GM23338 (cell line): ENCODE measurements at regions not wholly inside any gene's neighbourhood (a gene's known extent, or its start where the extent isn't known, plus 50 kb on each side); places are given as distances from the start of the nearest gene placed in this dataset.

ENCODE experiments used
- ATAC-seq: fragments of 200-7000 bp; cut with Tn5 transposase; 3 replicates; pipeline ENCODE4 v1.9.1; 2020
- DNase-seq: peaks from one replicate; pipeline ENCODE4 v3.0.0-alpha.2; 2015; ENCODE audit warnings: low spot score
- H2AFZ ChIP-seq: fragments of 200-600 bp; sonication (generic); 2 replicates; pipeline ENCODE4 v1.8.0; 2016; ENCODE audit warnings: antibody characterized with exemption, mild to moderate bottlenecking, moderate library complexity
- H3F3A ChIP-seq: fragments of 200-600 bp; sonication (generic); replicated peaks from 2 replicates; pipeline ENCODE4 v1.8.0; 2017; ENCODE audit warnings: antibody characterized with exemption, mixed run types, low read depth
- H3K27ac ChIP-seq: fragments of 200-600 bp; sonication (generic); 2 replicates; pipeline ENCODE4 v1.6.1; 2016; ENCODE audit warnings: low read depth
- H3K27me3 ChIP-seq: fragments of 200-600 bp; sonication (generic); 2 replicates; pipeline ENCODE4 v1.8.0; 2016; ENCODE audit warnings: mild to moderate bottlenecking, mixed run types, moderate library complexity; ENCODE audit not compliant: insufficient read depth
- H3K36me3 ChIP-seq: fragments of 200-600 bp; sonication (generic); 2 replicates; pipeline ENCODE4 v1.8.0; 2016; ENCODE audit warnings: mild to moderate bottlenecking; ENCODE audit not compliant: insufficient read depth
- H3K4me1 ChIP-seq: fragments of 200-600 bp; sonication (generic); 2 replicates; pipeline ENCODE4 v1.8.0; 2016; ENCODE audit warnings: mild to moderate bottlenecking, moderate library complexity; ENCODE audit not compliant: insufficient read depth
- H3K4me2 ChIP-seq: fragments of 200-600 bp; sonication (generic); 2 replicates; pipeline ENCODE4 v1.7.1; 2017; ENCODE audit warnings: mixed run types
- H3K4me3 ChIP-seq: fragments of 200-600 bp; sonication (generic); 2 replicates; pipeline ENCODE4 v1.6.1; 2016; ENCODE audit warnings: mixed run types
- H3K79me2 ChIP-seq: fragments of 200-600 bp; sonication (generic); replicated peaks from 2 replicates; pipeline ENCODE4 v1.8.0; 2017; ENCODE audit warnings: mild to moderate bottlenecking; ENCODE audit not compliant: insufficient read depth
- H3K9me2 ChIP-seq: fragments of 200-600 bp; sonication (generic); 2 replicates; pipeline ENCODE4 v1.8.0; 2017; ENCODE audit not compliant: insufficient read depth
- H4K20me1 ChIP-seq: fragments of 200-600 bp; sonication (generic); replicated peaks from 2 replicates; pipeline ENCODE4 v1.8.0; 2017; ENCODE audit warnings: mild to moderate bottlenecking; ENCODE audit not compliant: insufficient read depth
- H3K27ac Mint-ChIP-seq: 2 replicates; pipeline ENCODE4 v1.8.0; 2020; ENCODE audit warnings: inconsistent platforms, mild to moderate bottlenecking, moderate library complexity, mixed read lengths
- H3K27me3 Mint-ChIP-seq: 3 replicates; pipeline ENCODE4 v1.8.0; 2022; ENCODE audit warnings: low read depth, mild to moderate bottlenecking, moderate library complexity, mixed read lengths, inconsistent platforms; ENCODE audit not compliant: insufficient read depth, poor library complexity
- H3K36me3 Mint-ChIP-seq: 3 replicates; pipeline ENCODE4 v1.8.0; 2021; ENCODE audit warnings: low read depth, mild to moderate bottlenecking, inconsistent platforms, moderate library complexity, mixed read lengths
- H3K4me1 Mint-ChIP-seq: 3 replicates; pipeline ENCODE4 v1.8.0; 2020; ENCODE audit warnings: mild to moderate bottlenecking, inconsistent platforms, mixed read lengths
- H3K4me3 Mint-ChIP-seq: 3 replicates; pipeline ENCODE4 v1.8.0; 2021; ENCODE audit warnings: moderate library complexity, mild to moderate bottlenecking, inconsistent platforms, mixed read lengths
- H3K9me3 Mint-ChIP-seq: 3 replicates; pipeline ENCODE4 v1.8.0; 2020; ENCODE audit warnings: moderate library complexity, mild to moderate bottlenecking, inconsistent platforms, mixed read lengths
- CREB1 ChIP-seq: fragments of 250-450 bp; sonication (Bioruptor Pico); IDR thresholded peaks from 2 replicates; pipeline ENCODE4 v1.5.0; 2020; ENCODE audit warnings: low read depth, mild to moderate bottlenecking, moderate library complexity
- EZH2 ChIP-seq: fragments of 200-600 bp; sonication (generic); IDR thresholded peaks from one replicate; pipeline ENCODE4 v1.8.0; 2017; ENCODE audit warnings: antibody characterized with exemption, mild to moderate bottlenecking, low read depth; ENCODE audit not compliant: unreplicated experiment
- EZH2phosphoT487 ChIP-seq: fragments of 200-600 bp; sonication (generic); IDR thresholded peaks from one replicate; pipeline ENCODE4 v1.8.1; 2018; ENCODE audit warnings: antibody characterized with exemption; ENCODE audit not compliant: unreplicated experiment
- JUNB ChIP-seq: IDR thresholded peaks from one replicate; pipeline ENCODE4 v1.6.1; 2016; ENCODE audit warnings: antibody characterized with exemption; ENCODE audit not compliant: unreplicated experiment
- NANOG ChIP-seq: IDR thresholded peaks from 2 replicates; pipeline ENCODE4 v1.6.1; 2016; ENCODE audit warnings: antibody characterized with exemption, borderline replicate concordance
- POLR2AphosphoS5 ChIP-seq: IDR thresholded peaks from 2 replicates; pipeline ENCODE4 v1.6.1; 2016; ENCODE audit warnings: antibody characterized with exemption, low read depth
- STAT1 ChIP-seq: IDR thresholded peaks from one replicate; pipeline ENCODE4 v1.6.1; 2016; ENCODE audit warnings: antibody characterized with exemption; ENCODE audit not compliant: unreplicated experiment
- ZNF114 ChIP-seq: fragments of 250-450 bp; sonication (Bioruptor Pico); IDR thresholded peaks from 2 replicates; pipeline ENCODE4 v1.5.0; 2020; ENCODE audit warnings: mild to moderate bottlenecking, moderate library complexity
- ZNF331 ChIP-seq: fragments of 250-450 bp; sonication (Bioruptor Pico); IDR thresholded peaks from 2 replicates; pipeline ENCODE4 v1.5.0; 2020; ENCODE audit warnings: low read depth, mild to moderate bottlenecking, moderate library complexity
- TF ChIP-seq, protein P1 (sequence below), 2 experiments: fragments of 200-600 bp in 1 of 2; sonication (generic) in 1 of 2; conservative IDR thresholded peaks; 2 replicates each; pipeline versions ENCODE4 v1.5.1 to v1.6.1; 2016 to 2017; ENCODE audit warnings: antibody characterized with exemption in 2 of 2, low read depth in 2 of 2, mild to moderate bottlenecking in 2 of 2, moderate library complexity in 1 of 2
- TF ChIP-seq, protein P2 (sequence below): IDR thresholded peaks from one replicate; pipeline ENCODE4 v1.6.1; 2018; ENCODE audit warnings: antibody characterized with exemption; ENCODE audit not compliant: unreplicated experiment
- TF ChIP-seq, protein P3 (sequence below): fragments of 250-450 bp; sonication (Bioruptor Pico); IDR thresholded peaks from 2 replicates; pipeline ENCODE4 v1.5.0; 2020; ENCODE audit warnings: mild to moderate bottlenecking, moderate library complexity

DNA sequence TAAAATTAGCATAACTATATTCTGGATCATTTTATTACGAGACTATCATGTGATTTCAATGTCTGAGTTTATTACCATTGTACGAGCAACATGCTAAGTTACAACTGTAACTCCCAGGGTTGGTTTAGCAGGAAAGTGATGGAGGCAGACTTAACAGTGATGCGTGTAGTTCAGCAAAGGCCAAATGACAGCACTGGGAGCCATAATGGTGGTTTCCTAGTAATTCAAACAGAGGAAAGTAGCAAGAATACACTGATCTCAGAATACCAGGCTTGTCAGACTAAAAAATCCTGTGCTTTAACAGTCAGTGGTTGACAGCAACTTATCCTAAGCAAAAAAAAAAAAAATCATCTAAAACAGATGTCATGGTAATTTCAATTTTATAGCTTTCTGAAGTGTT, 229.6 kb downstream of the KLF12 start (continued):
- TF ChIP-seq, protein P1, sequence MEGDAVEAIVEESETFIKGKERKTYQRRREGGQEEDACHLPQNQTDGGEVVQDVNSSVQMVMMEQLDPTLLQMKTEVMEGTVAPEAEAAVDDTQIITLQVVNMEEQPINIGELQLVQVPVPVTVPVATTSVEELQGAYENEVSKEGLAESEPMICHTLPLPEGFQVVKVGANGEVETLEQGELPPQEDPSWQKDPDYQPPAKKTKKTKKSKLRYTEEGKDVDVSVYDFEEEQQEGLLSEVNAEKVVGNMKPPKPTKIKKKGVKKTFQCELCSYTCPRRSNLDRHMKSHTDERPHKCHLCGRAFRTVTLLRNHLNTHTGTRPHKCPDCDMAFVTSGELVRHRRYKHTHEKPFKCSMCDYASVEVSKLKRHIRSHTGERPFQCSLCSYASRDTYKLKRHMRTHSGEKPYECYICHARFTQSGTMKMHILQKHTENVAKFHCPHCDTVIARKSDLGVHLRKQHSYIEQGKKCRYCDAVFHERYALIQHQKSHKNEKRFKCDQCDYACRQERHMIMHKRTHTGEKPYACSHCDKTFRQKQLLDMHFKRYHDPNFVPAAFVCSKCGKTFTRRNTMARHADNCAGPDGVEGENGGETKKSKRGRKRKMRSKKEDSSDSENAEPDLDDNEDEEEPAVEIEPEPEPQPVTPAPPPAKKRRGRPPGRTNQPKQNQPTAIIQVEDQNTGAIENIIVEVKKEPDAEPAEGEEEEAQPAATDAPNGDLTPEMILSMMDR (conservative IDR thresholded peaks at IDR 0.05; ENCODE audit: low read depth in 2 of 2): no peak
- TF ChIP-seq NANOG (no peak), EZH2 (no peak), CREB1 (CRISPR knock-in tag) (no peak)

DNA sequence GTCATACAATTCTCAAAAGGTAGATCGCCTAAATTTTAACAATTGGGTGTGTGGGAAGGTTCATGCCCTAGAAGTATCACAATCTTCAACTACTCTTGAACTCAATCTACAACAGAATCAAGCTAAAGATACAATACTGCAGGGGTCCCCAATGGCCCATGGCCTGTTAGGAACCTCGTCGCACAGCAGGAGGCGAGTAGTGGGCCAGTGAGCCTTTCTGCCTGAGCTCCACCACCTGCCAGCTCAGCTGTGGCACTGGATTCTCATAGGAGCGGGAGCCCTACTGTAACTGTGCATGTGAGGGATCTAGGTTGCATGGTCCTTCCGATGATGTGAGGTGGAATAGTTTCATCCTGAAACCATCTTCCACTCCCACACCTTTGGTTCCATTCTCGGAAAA, 230.6 kb downstream of the KLF12 start:
- H3K27ac ChIP-seq: no peak overlapping the region
- no peak overlapping the region for H3K4me2 ChIP-seq
- peaks cover 29% of the 10 kb centered on the region for H3K27me3 ChIP-seq
- Mint-ChIP-seq H3K36me3 (no peaks in the 10 kb centered on the region), H3K4me3 (no peak overlapping the region), H3K4me1 (peaks cover 9% of the 10 kb centered on the region; the same call in 2 of the 3 replicates), H3K27me3 (peaks cover 6% of the 10 kb centered on the region), H3K27ac (no peak overlapping the region), H3K9me3 (no peaks in the 10 kb centered on the region)
- no peaks in the 10 kb centered on the region for H3K4me1 ChIP-seq
- H4K20me1 ChIP-seq: peaks cover 4% of the 10 kb centered on the region; the same call in 1 of the 2 replicates
- peak; percentile 95 for ATAC-seq
- no peaks in the 10 kb centered on the region for H3K9me2 ChIP-seq
- H3F3A ChIP-seq: no peaks in the 10 kb centered on the region
- H3K36me3 ChIP-seq: no peaks in the 10 kb centered on the region
- H2AFZ ChIP-seq: no peak overlapping the region
- DNase-seq: peak; percentile 68
- H3K79me2 ChIP-seq: no peaks in the 10 kb centered on the region
- H3K4me3 ChIP-seq: no peak overlapping the region
- TF ChIP-seq JUNB (no peak), EZH2phosphoT487 (no peak), POLR2AphosphoS5 (no peak), ZNF331 (CRISPR knock-in tag) (no peak), CREB1 (CRISPR knock-in tag) (no peak), ZNF114 (CRISPR knock-in tag) (no peak), EZH2 (no peak), STAT1 (no peak)
- TF ChIP-seq, protein P1 (conservative IDR thresholded peaks at IDR 0.05; ENCODE audit: low read depth in 2 of 2): no peak
- TF ChIP-seq, protein P2, sequence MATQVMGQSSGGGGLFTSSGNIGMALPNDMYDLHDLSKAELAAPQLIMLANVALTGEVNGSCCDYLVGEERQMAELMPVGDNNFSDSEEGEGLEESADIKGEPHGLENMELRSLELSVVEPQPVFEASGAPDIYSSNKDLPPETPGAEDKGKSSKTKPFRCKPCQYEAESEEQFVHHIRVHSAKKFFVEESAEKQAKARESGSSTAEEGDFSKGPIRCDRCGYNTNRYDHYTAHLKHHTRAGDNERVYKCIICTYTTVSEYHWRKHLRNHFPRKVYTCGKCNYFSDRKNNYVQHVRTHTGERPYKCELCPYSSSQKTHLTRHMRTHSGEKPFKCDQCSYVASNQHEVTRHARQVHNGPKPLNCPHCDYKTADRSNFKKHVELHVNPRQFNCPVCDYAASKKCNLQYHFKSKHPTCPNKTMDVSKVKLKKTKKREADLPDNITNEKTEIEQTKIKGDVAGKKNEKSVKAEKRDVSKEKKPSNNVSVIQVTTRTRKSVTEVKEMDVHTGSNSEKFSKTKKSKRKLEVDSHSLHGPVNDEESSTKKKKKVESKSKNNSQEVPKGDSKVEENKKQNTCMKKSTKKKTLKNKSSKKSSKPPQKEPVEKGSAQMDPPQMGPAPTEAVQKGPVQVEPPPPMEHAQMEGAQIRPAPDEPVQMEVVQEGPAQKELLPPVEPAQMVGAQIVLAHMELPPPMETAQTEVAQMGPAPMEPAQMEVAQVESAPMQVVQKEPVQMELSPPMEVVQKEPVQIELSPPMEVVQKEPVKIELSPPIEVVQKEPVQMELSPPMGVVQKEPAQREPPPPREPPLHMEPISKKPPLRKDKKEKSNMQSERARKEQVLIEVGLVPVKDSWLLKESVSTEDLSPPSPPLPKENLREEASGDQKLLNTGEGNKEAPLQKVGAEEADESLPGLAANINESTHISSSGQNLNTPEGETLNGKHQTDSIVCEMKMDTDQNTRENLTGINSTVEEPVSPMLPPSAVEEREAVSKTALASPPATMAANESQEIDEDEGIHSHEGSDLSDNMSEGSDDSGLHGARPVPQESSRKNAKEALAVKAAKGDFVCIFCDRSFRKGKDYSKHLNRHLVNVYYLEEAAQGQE: no peak
- TF ChIP-seq, protein P3, sequence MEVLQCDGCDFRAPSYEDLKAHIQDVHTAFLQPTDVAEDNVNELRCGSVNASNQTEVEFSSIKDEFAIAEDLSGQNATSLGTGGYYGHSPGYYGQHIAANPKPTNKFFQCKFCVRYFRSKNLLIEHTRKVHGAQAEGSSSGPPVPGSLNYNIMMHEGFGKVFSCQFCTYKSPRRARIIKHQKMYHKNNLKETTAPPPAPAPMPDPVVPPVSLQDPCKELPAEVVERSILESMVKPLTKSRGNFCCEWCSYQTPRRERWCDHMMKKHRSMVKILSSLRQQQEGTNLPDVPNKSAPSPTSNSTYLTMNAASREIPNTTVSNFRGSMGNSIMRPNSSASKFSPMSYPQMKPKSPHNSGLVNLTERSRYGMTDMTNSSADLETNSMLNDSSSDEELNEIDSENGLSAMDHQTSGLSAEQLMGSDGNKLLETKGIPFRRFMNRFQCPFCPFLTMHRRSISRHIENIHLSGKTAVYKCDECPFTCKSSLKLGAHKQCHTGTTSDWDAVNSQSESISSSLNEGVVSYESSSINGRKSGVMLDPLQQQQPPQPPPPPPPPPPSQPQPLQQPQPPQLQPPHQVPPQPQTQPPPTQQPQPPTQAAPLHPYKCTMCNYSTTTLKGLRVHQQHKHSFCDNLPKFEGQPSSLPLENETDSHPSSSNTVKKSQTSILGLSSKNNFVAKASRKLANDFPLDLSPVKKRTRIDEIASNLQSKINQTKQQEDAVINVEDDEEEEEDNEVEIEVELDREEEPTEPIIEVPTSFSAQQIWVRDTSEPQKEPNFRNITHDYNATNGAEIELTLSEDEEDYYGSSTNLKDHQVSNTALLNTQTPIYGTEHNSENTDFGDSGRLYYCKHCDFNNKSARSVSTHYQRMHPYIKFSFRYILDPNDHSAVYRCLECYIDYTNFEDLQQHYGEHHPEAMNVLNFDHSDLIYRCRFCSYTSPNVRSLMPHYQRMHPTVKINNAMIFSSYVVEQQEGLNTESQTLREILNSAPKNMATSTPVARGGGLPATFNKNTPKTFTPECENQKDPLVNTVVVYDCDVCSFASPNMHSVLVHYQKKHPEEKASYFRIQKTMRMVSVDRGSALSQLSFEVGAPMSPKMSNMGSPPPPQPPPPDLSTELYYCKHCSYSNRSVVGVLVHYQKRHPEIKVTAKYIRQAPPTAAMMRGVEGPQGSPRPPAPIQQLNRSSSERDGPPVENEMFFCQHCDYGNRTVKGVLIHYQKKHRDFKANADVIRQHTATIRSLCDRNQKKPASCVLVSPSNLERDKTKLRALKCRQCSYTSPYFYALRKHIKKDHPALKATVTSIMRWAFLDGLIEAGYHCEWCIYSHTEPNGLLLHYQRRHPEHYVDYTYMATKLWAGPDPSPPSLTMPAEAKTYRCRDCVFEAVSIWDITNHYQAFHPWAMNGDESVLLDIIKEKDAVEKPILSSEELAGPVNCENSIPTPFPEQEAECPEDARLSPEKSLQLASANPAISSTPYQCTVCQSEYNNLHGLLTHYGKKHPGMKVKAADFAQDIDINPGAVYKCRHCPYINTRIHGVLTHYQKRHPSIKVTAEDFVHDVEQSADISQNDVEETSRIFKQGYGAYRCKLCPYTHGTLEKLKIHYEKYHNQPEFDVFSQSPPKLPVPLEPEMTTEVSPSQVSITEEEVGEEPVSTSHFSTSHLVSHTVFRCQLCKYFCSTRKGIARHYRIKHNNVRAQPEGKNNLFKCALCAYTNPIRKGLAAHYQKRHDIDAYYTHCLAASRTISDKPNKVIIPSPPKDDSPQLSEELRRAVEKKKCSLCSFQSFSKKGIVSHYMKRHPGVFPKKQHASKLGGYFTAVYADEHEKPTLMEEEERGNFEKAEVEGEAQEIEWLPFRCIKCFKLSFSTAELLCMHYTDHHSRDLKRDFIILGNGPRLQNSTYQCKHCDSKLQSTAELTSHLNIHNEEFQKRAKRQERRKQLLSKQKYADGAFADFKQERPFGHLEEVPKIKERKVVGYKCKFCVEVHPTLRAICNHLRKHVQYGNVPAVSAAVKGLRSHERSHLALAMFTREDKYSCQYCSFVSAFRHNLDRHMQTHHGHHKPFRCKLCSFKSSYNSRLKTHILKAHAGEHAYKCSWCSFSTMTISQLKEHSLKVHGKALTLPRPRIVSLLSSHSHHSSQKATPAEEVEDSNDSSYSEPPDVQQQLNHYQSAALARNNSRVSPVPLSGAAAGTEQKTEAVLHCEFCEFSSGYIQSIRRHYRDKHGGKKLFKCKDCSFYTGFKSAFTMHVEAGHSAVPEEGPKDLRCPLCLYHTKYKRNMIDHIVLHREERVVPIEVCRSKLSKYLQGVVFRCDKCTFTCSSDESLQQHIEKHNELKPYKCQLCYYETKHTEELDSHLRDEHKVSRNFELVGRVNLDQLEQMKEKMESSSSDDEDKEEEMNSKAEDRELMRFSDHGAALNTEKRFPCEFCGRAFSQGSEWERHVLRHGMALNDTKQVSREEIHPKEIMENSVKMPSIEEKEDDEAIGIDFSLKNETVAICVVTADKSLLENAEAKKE: no peak
